ENCODE measurements at regions not wholly inside any gene's neighbourhood (a gene's known extent, or its start where the extent isn't known, plus 50 kb on each side); places are given as distances from the start of the nearest gene placed in this dataset.
"Not testable (repeated sequence)": the region's sequence is repeated elsewhere in the genome, so short reads cannot be mapped to it uniquely, and the experiment has no call there.

- TF ChIP-seq CTCF (conservative IDR thresholded peaks at IDR 0.05; ENCODE audit: low read depth, low read length); EZH2 (IDR thresholded peaks at IDR 0.05; ENCODE audit: low read length, unreplicated experiment): not testable (repeated sequence)
Measured at GRCh38 chr14:105637345-105637744, 111.0 kb downstream of the TMEM121 start.
